ENCODE measurements at regions not wholly inside any gene's neighbourhood (a gene's known extent, or its start where the extent isn't known, plus 50 kb on each side); places are given as distances from the start of the nearest gene placed in this dataset.
"Not testable (repeated sequence)": the region's sequence is repeated elsewhere in the genome, so short reads cannot be mapped to it uniquely, and the experiment has no call there.

DNA sequence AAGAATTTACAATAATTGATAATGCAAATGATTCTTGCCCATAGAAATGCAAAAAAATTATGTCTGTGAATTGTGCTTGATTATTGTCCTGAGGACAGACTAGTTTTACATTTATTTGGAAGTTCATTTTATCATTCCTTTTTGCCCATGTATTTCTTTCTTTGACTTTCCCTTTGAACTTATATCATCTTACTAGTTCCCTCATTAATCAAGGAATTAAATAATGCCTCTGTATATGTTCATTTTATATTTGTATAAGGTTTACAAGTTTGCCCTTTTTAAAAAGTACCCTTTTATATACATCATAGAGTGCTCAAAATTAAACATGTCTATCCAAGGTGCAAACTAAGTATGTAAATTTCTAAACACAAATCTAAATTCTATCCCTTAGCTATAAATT, 501.6 kb downstream of the NTRK2 start:
- DNase-seq (ENCODE audit: low read depth) = no peak
- no peak overlapping the region for H3K4me3 ChIP-seq (ENCODE audit: low read depth, low read length)
- TF ChIP-seq, protein P1, sequence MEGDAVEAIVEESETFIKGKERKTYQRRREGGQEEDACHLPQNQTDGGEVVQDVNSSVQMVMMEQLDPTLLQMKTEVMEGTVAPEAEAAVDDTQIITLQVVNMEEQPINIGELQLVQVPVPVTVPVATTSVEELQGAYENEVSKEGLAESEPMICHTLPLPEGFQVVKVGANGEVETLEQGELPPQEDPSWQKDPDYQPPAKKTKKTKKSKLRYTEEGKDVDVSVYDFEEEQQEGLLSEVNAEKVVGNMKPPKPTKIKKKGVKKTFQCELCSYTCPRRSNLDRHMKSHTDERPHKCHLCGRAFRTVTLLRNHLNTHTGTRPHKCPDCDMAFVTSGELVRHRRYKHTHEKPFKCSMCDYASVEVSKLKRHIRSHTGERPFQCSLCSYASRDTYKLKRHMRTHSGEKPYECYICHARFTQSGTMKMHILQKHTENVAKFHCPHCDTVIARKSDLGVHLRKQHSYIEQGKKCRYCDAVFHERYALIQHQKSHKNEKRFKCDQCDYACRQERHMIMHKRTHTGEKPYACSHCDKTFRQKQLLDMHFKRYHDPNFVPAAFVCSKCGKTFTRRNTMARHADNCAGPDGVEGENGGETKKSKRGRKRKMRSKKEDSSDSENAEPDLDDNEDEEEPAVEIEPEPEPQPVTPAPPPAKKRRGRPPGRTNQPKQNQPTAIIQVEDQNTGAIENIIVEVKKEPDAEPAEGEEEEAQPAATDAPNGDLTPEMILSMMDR (IDR thresholded peaks at IDR 0.05; ENCODE audit: insufficient read depth, low read length) = no peak

DNA sequence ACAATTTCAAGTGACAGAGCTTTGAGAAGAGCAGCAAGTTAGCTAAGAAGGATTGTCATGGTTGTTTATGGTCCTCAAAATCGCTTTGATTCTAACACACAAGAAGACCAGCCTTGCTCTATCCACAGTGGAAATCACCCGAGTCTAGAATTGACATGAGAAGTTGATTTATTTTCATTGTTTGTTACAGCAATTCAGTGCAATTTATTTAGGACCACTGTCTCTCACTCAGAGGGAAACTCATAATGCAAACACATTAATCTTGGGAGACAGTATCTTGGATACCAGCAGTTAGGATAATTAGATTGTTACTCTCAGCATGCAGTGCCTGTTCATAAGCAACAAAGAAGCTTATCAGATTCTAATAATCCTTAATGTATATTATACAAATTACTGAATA, 498.9 kb downstream of the NTRK2 start:
- no peak overlapping the region for H3K4me3 ChIP-seq (ENCODE audit: low read depth, low read length)
- DNase-seq (ENCODE audit: low read depth) = no peak
- TF ChIP-seq, protein P1 (IDR thresholded peaks at IDR 0.05; ENCODE audit: insufficient read depth, low read length) = no peak

DNA sequence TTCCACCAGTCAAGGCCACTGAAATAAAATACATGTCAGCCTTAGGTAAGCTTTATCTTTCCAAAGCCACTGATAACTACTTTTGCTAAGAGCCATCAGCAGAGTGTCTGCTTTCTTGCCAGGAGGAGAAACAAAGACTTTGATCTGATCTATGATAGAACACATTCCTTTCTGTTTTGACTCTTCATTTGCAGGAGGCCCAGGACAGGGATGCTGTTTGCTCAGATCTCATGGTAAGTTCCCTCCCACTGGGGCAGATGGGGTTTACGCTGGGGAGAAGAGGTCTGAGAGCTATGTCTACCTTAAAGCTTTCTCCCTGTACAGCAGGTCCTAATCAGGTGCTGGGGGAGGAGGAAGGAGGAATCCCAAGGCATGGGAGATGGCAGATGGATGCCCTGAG, 497.6 kb downstream of the NTRK2 start:
- H3K4me3 ChIP-seq (ENCODE audit: low read depth, low read length) = no peak overlapping the region
- TF ChIP-seq, protein P1 (IDR thresholded peaks at IDR 0.05; ENCODE audit: insufficient read depth, low read length) = no peak
- no peak for DNase-seq (ENCODE audit: low read depth)

DNA sequence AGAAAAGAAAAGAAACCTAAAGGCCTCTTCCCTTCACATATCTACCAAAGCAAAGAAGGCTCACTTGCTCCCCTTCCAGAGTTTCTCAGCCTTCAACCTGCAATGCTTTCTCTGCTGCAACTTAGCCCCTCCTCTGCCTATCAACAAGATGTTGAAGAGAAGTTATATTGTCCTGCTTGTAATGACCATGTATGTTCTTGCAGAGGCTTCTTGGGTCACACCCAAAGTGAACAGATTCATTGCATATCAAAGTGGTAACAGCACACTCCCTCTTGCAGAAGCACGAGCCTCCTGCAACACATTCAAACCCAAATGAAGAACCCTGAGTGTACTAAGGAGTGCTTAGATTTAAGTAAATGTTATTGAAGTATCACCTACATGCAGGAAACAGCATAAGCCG, 494.3 kb downstream of the NTRK2 start:
- no peak overlapping the region for H3K4me3 ChIP-seq (ENCODE audit: low read depth, low read length)
- TF ChIP-seq, protein P1 (IDR thresholded peaks at IDR 0.05; ENCODE audit: insufficient read depth, low read length) = no peak
- no peak for DNase-seq (ENCODE audit: low read depth)

DNA sequence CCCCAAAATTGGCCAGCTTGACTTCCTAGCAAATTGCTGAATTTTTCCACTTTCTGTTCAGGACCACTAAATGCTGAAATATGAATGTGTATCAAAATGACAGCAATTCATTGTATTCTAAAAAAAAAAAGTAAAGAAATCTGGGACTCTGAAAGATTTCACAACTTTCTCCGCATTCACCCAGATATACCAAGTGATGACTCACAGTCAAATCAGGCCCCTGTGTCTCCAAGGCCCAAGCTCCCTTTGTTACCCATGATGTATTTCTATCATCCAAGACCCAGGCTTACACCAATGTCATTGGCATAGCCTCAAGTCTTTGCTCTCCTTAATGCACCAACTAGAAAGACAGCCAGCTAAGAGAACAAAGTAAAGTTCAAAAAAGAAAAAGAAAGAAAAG, 493.9 kb downstream of the NTRK2 start:
- TF ChIP-seq, protein P1 (IDR thresholded peaks at IDR 0.05; ENCODE audit: insufficient read depth, low read length) = no peak
- peak; percentile 63 for DNase-seq (ENCODE audit: low read depth)
- no peak overlapping the region for H3K4me3 ChIP-seq (ENCODE audit: low read depth, low read length)

DNA sequence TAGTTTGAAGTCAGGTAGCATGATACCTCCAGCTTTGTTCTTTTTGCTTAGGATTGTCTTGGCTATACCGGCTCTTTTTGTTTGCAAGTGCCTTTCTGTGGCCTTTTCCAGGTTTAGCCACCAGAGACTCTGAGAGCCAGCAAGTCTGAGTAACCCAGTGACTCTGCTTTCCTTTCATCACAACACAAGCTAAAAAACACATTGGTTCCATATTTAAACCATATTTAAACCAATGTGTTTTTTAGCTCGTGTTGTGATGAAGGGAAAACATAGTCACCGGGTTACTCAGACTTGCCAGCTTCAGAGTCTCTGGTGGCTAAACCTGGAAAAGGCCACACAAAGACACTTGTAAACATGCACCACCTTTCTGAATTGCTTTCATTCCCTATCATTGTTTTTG, 493.3 kb downstream of the NTRK2 start:
- no peak overlapping the region for H3K4me3 ChIP-seq (ENCODE audit: low read depth, low read length)
- no peak for DNase-seq (ENCODE audit: low read depth)
- TF ChIP-seq, protein P1 (IDR thresholded peaks at IDR 0.05; ENCODE audit: insufficient read depth, low read length) = no peak

DNA sequence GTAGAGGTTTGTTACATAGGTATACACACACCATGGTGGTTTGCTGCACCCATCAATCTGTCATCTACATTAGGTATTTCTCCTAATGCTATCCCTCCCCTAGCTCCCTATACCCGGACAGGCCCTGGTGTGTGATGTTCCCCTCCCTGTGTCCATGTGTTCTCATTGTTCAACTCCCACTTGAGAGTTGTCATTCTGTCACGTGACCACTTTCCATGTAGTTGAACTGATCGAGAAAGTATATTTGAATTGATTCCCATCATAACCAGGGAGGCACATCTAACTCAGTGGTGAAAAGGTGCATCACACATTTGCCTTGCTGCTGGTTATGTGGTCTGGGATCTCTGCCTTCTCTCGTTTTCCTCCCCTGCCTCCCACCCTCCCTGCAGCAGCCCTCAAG, 491.4 kb downstream of the NTRK2 start:
- not testable (repeated sequence) for DNase-seq (ENCODE audit: low read depth); H3K4me3 ChIP-seq (ENCODE audit: low read depth, low read length)

All from fibroblast of the aortic adventitia (primary cell).